Fibroblast of lung (primary cell): ENCODE measurements at regions not wholly inside any gene's neighbourhood (a gene's known extent, or its start where the extent isn't known, plus 50 kb on each side); places are given as distances from the start of the nearest gene placed in this dataset.

ENCODE experiments used
- DNase-seq, 2 donors: peaks; one replicate each; pipeline versions ENCODE4 v3.0.0 to v3.0.0-alpha.2; 2010; ENCODE audit warnings: low read depth in 2 of 2
- H2AFZ ChIP-seq: 2 replicates; pipeline ENCODE4 v1.5.1; 2012; ENCODE audit warnings: low read length, control low read depth, inconsistent platforms
- H3K27ac ChIP-seq: 2 replicates; pipeline ENCODE4 v1.5.1; 2011; ENCODE audit warnings: low read length, control low read depth; ENCODE audit not compliant: insufficient read depth
- H3K27me3 ChIP-seq: 2 replicates; pipeline ENCODE4 v1.5.1; 2011; ENCODE audit warnings: mild to moderate bottlenecking, low read length; ENCODE audit not compliant: control insufficient read depth, insufficient read depth
- H3K36me3 ChIP-seq: 2 replicates; pipeline ENCODE4 v1.5.1; 2011; ENCODE audit warnings: low read length; ENCODE audit not compliant: control insufficient read depth, insufficient read depth
- H3K4me1 ChIP-seq: 2 replicates; pipeline ENCODE4 v1.5.1; 2011; ENCODE audit warnings: low read length; ENCODE audit not compliant: control insufficient read depth, insufficient read depth; ENCODE audit errors: extremely low read depth
- H3K4me2 ChIP-seq: 2 replicates; pipeline ENCODE4 v1.5.1; 2011; ENCODE audit warnings: low read length, control low read depth; ENCODE audit not compliant: insufficient read depth; ENCODE audit errors: extremely low read depth
- H3K4me3 ChIP-seq, 4 experiments: fragments of 200-600 bp in 1 of 4; sonication (generic) in 1 of 4; replicated peaks in 1 of 4; 2 replicates each; pipeline ENCODE4 v1.5.1; 2011 to 2016; ENCODE audit warnings: low read length in 4 of 4, low read depth in 3 of 4, mild to moderate bottlenecking in 3 of 4, control low read depth in 2 of 4, inconsistent platforms in 1 of 4, mixed read lengths in 1 of 4; ENCODE audit not compliant: insufficient read depth in 1 of 4; ENCODE audit errors: control extremely low read depth in 1 of 4
- H3K79me2 ChIP-seq: 2 replicates; pipeline ENCODE4 v1.5.1; 2012; ENCODE audit warnings: mild to moderate bottlenecking, low read length, inconsistent platforms; ENCODE audit not compliant: control insufficient read depth, insufficient read depth
- H3K9ac ChIP-seq: 2 replicates; pipeline ENCODE4 v1.5.1; 2011; ENCODE audit warnings: mild to moderate bottlenecking, low read length, control low read depth; ENCODE audit not compliant: insufficient read depth
- H3K9me3 ChIP-seq: 2 replicates; pipeline ENCODE4 v1.5.1; 2012; ENCODE audit warnings: low read depth, low read length; ENCODE audit not compliant: control insufficient read depth, insufficient read depth
- H4K20me1 ChIP-seq: 2 replicates; pipeline ENCODE4 v1.5.1; 2011; ENCODE audit warnings: low read length; ENCODE audit not compliant: control insufficient read depth, insufficient read depth; ENCODE audit errors: extremely low read depth
- EZH2 ChIP-seq: IDR thresholded peaks from 2 replicates; pipeline ENCODE4 v1.5.1; 2012; ENCODE audit warnings: low read length, control low read depth, mild to moderate bottlenecking; ENCODE audit errors: missing control alignments
- TF ChIP-seq, protein P1 (sequence below), 2 donors: IDR thresholded peaks in 1 of 2; conservative IDR thresholded peaks in 1 of 2; 1 replicate in 1 of 2; 2 replicates in 1 of 2; pipeline ENCODE4 v1.5.1; 2011 to 2012; ENCODE audit warnings: low read length in 2 of 2, control low read depth in 1 of 2, inconsistent platforms in 1 of 2, low read depth in 1 of 2, mild to moderate bottlenecking in 1 of 2

GRCh38 chr22:25393121-25393805, 171.2 kb upstream of the GRK3 start:
- H4K20me1 ChIP-seq: no peaks in the 10 kb centered on the region

DNA sequence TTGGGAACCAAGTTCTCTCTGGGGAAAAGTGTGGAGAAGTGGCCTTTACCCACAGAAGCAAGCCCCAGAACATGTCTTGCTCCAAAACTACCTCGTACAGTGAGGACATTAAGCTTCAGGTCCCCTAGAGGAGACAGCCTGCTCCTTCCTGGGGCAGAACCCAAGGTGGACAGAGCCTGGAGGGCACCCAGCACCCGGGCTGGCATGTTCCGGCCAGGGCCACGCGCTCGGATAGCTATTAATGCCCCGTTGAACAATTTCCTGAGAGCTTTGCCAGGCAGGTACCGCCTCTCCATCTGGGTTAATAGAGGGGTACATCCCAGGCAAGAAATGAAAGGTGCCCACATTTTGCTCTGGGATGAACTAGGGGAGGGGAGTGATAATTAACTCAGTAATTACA, 169.0 kb upstream of the GRK3 start:
- Histone ChIP-seq H2AFZ (no peak overlapping the region), H3K4me2 (no peak overlapping the region), H3K79me2 (peaks cover 39% of the 10 kb centered on the region), H3K4me3 (no peak overlapping the region), H3K4me1 (no peaks in the 10 kb centered on the region), H4K20me1 (no peaks in the 10 kb centered on the region), H3K36me3 (no peaks in the 10 kb centered on the region), H3K27me3 (no peaks in the 10 kb centered on the region), H3K9me3 (no peaks in the 10 kb centered on the region), H3K27ac (no peak overlapping the region), H3K9ac (no peak overlapping the region)
- TF ChIP-seq, protein P1, sequence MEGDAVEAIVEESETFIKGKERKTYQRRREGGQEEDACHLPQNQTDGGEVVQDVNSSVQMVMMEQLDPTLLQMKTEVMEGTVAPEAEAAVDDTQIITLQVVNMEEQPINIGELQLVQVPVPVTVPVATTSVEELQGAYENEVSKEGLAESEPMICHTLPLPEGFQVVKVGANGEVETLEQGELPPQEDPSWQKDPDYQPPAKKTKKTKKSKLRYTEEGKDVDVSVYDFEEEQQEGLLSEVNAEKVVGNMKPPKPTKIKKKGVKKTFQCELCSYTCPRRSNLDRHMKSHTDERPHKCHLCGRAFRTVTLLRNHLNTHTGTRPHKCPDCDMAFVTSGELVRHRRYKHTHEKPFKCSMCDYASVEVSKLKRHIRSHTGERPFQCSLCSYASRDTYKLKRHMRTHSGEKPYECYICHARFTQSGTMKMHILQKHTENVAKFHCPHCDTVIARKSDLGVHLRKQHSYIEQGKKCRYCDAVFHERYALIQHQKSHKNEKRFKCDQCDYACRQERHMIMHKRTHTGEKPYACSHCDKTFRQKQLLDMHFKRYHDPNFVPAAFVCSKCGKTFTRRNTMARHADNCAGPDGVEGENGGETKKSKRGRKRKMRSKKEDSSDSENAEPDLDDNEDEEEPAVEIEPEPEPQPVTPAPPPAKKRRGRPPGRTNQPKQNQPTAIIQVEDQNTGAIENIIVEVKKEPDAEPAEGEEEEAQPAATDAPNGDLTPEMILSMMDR (conservative IDR thresholded peaks at IDR 0.05 in 1 of 2, IDR thresholded peaks at IDR 0.05 in 1 of 2; ENCODE audit: low read depth in 1 of 2, low read length in 2 of 2): no peak
- TF ChIP-seq EZH2: no peak
- no peak for DNase-seq

More at GRCh38 chr22:25393121-25393805, 171.2 kb upstream of the GRK3 start:
- no peak for DNase-seq
- Histone ChIP-seq H3K4me3 (no peak overlapping the region), H3K4me2 (no peak overlapping the region), H3K9me3 (no peaks in the 10 kb centered on the region), H3K9ac (no peak overlapping the region), H2AFZ (no peak overlapping the region), H3K36me3 (no peaks in the 10 kb centered on the region), H3K27ac (no peak overlapping the region), H3K27me3 (no peaks in the 10 kb centered on the region), H3K4me1 (no peaks in the 10 kb centered on the region), H3K79me2 (peaks cover 36% of the 10 kb centered on the region)
- no peak for TF ChIP-seq EZH2
- TF ChIP-seq, protein P1 (conservative IDR thresholded peaks at IDR 0.05 in 1 of 2, IDR thresholded peaks at IDR 0.05 in 1 of 2; ENCODE audit: low read depth in 1 of 2, low read length in 2 of 2): no peak

- Histone ChIP-seq H3K4me1 (peaks cover 2% of the 10 kb centered on the region), H3K9me3 (no peaks in the 10 kb centered on the region), H3K79me2 (peaks cover 40% of the 10 kb centered on the region), H3K4me3 (no peak overlapping the region), H2AFZ (no peak overlapping the region), H3K36me3 (no peaks in the 10 kb centered on the region), H3K27ac (no peak overlapping the region), H3K4me2 (no peak overlapping the region), H3K27me3 (no peaks in the 10 kb centered on the region), H4K20me1 (no peaks in the 10 kb centered on the region), H3K9ac (no peak overlapping the region)
- DNase-seq: no peak
- TF ChIP-seq, protein P1 (conservative IDR thresholded peaks at IDR 0.05 in 1 of 2, IDR thresholded peaks at IDR 0.05 in 1 of 2; ENCODE audit: low read depth in 1 of 2, low read length in 2 of 2): no peak
- no peak for TF ChIP-seq EZH2
These were observed 168.6 kb upstream of the GRK3 start for GRCh38 chr22:25395915-25396314.
